ENCODE measurements at regions not wholly inside any gene's neighbourhood (a gene's known extent, or its start where the extent isn't known, plus 50 kb on each side); places are given as distances from the start of the nearest gene placed in this dataset.

- WGBS (ENCODE audit: extremely low coverage, insufficient coverage, insufficient read length) = no CpG with 5 or more reads among the region's 15 CpGs
These were observed 80.7 kb upstream of the CHST15 start for GRCh38 chr10:124174071-124174566.

GRCh38 chr10:124173298-124173900 lies 80.0 kb upstream of the CHST15 start:
- Histone ChIP-seq H3K4me3 (ENCODE audit: low read depth, low read length) (no peak overlapping the region), H3K14ac (ENCODE audit: low read length) (no peak overlapping the region), H3K9me3 (ENCODE audit: insufficient read depth, low read depth, low read length) (peaks cover 3% of the 10 kb centered on the region), H2BK120ac (ENCODE audit: insufficient read depth, low read length, poor library complexity) (no peak overlapping the region), H4K12ac (ENCODE audit: low read depth, low read length) (no peak overlapping the region), H2BK12ac (ENCODE audit: low read length) (no peak overlapping the region), H2AFZ (ENCODE audit: insufficient read depth, low read length, poor library complexity) (no peak overlapping the region), H3K18ac (ENCODE audit: low read length) (no peak overlapping the region), H2BK5ac (ENCODE audit: low read depth, low read length, poor library complexity) (no peak overlapping the region), H3K27ac (ENCODE audit: low read depth, low read length) (no peak overlapping the region), H3K79me1 (ENCODE audit: low read length) (no peaks in the 10 kb centered on the region), H2AK5ac (ENCODE audit: low read length) (no peak overlapping the region), H4K91ac (ENCODE audit: low read depth, low read length) (no peak overlapping the region), H3K4me1 (ENCODE audit: control insufficient read depth in 1 of 2, insufficient read depth in 2 of 2, low read length in 2 of 2) (no peaks in the 10 kb centered on the region), H3K4me2 (ENCODE audit: low read length) (no peak overlapping the region), H3K9ac (ENCODE audit: low read length) (no peak overlapping the region), H3K27me3 (ENCODE audit: insufficient read depth, low read length) (no peaks in the 10 kb centered on the region), H3K4ac (ENCODE audit: low read depth, low read length) (no peak overlapping the region), H3K23ac (ENCODE audit: low read length) (no peak overlapping the region), H3K36me3 (ENCODE audit: control insufficient read depth in 1 of 2, insufficient read depth in 2 of 2, low read length in 2 of 2) (no peaks in the 10 kb centered on the region), H4K8ac (ENCODE audit: low read depth, low read length) (no peak overlapping the region), H3K79me2 (ENCODE audit: control insufficient read depth, insufficient read depth, low read length, poor library complexity) (no peaks in the 10 kb centered on the region)
- DNase-seq = no peak
- no CpG with 5 or more reads among the region's 16 CpGs for WGBS (ENCODE audit: extremely low coverage, insufficient coverage, insufficient read length)

More at GRCh38 chr10:124174071-124174566, 80.7 kb upstream of the CHST15 start:
- Histone ChIP-seq H3K79me1 (ENCODE audit: low read length) (no peaks in the 10 kb centered on the region), H3K4ac (ENCODE audit: low read depth, low read length) (no peak overlapping the region), H4K12ac (ENCODE audit: low read depth, low read length) (no peak overlapping the region), H3K23ac (ENCODE audit: low read length) (no peak overlapping the region), H3K27ac (ENCODE audit: low read depth, low read length) (no peak overlapping the region), H4K8ac (ENCODE audit: low read depth, low read length) (no peak overlapping the region), H3K18ac (ENCODE audit: low read length) (no peak overlapping the region), H3K9me3 (ENCODE audit: insufficient read depth, low read depth, low read length) (peaks cover 3% of the 10 kb centered on the region), H3K9ac (ENCODE audit: low read length) (no peak overlapping the region), H2BK120ac (ENCODE audit: insufficient read depth, low read length, poor library complexity) (no peak overlapping the region), H2BK5ac (ENCODE audit: low read depth, low read length, poor library complexity) (no peak overlapping the region), H2AFZ (ENCODE audit: insufficient read depth, low read length, poor library complexity) (no peak overlapping the region), H3K4me1 (ENCODE audit: control insufficient read depth in 1 of 2, insufficient read depth in 2 of 2, low read length in 2 of 2) (no peaks in the 10 kb centered on the region), H3K4me2 (ENCODE audit: low read length) (no peak overlapping the region), H3K36me3 (ENCODE audit: control insufficient read depth in 1 of 2, insufficient read depth in 2 of 2, low read length in 2 of 2) (no peaks in the 10 kb centered on the region), H2BK12ac (ENCODE audit: low read length) (no peak overlapping the region), H3K27me3 (ENCODE audit: insufficient read depth, low read length) (no peaks in the 10 kb centered on the region), H3K4me3 (ENCODE audit: low read depth, low read length) (no peak overlapping the region), H3K14ac (ENCODE audit: low read length) (no peak overlapping the region), H4K91ac (ENCODE audit: low read depth, low read length) (no peak overlapping the region), H3K79me2 (ENCODE audit: control insufficient read depth, insufficient read depth, low read length, poor library complexity) (no peaks in the 10 kb centered on the region), H2AK5ac (ENCODE audit: low read length) (no peak overlapping the region)
- no peak for DNase-seq

- H3K79me2 ChIP-seq (ENCODE audit: control insufficient read depth, insufficient read depth, low read length, poor library complexity) = no peaks in the 10 kb centered on the region
- H2BK5ac ChIP-seq (ENCODE audit: low read depth, low read length, poor library complexity) = no peak overlapping the region
- no peak overlapping the region for H3K4me2 ChIP-seq (ENCODE audit: low read length)
- H4K91ac ChIP-seq (ENCODE audit: low read depth, low read length) = no peak overlapping the region
- H3K4me1 ChIP-seq (ENCODE audit: control insufficient read depth in 1 of 2, insufficient read depth in 2 of 2, low read length in 2 of 2) = no peaks in the 10 kb centered on the region
- no peak overlapping the region for H3K4ac ChIP-seq (ENCODE audit: low read depth, low read length)
- H2AK5ac ChIP-seq (ENCODE audit: low read length) = no peak overlapping the region
- H4K8ac ChIP-seq (ENCODE audit: low read depth, low read length) = no peak overlapping the region
- no peak for DNase-seq
- no peak overlapping the region for H3K9ac ChIP-seq (ENCODE audit: low read length)
- no peak overlapping the region for H4K12ac ChIP-seq (ENCODE audit: low read depth, low read length)
- no peak overlapping the region for H2AFZ ChIP-seq (ENCODE audit: insufficient read depth, low read length, poor library complexity)
- no peak overlapping the region for H3K14ac ChIP-seq (ENCODE audit: low read length)
- no peaks in the 10 kb centered on the region for H3K36me3 ChIP-seq (ENCODE audit: control insufficient read depth in 1 of 2, insufficient read depth in 2 of 2, low read length in 2 of 2)
- H2BK12ac ChIP-seq (ENCODE audit: low read length) = no peak overlapping the region
- H3K23ac ChIP-seq (ENCODE audit: low read length) = no peak overlapping the region
- H3K79me1 ChIP-seq (ENCODE audit: low read length) = no peaks in the 10 kb centered on the region
- H3K4me3 ChIP-seq (ENCODE audit: low read depth, low read length) = no peak overlapping the region
- no peak overlapping the region for H3K18ac ChIP-seq (ENCODE audit: low read length)
- H3K27me3 ChIP-seq (ENCODE audit: insufficient read depth, low read length) = no peaks in the 10 kb centered on the region
- WGBS (ENCODE audit: extremely low coverage, insufficient coverage, insufficient read length) = no CpG with 5 or more reads among the region's 19 CpGs
- no peak overlapping the region for H3K27ac ChIP-seq (ENCODE audit: low read depth, low read length)
- H2BK120ac ChIP-seq (ENCODE audit: insufficient read depth, low read length, poor library complexity) = no peak overlapping the region
- H3K9me3 ChIP-seq (ENCODE audit: insufficient read depth, low read depth, low read length) = peaks cover 3% of the 10 kb centered on the region
These were observed 79.0 kb upstream of the CHST15 start for GRCh38 chr10:124172181-124172916.

GRCh38 chr10:124171561-124171960 lies 78.2 kb upstream of the CHST15 start:
- no peak overlapping the region for H3K14ac ChIP-seq (ENCODE audit: low read length)
- no CpG with 5 or more reads among the region's 2 CpGs for WGBS (ENCODE audit: extremely low coverage, insufficient coverage, insufficient read length)

More at GRCh38 chr10:124171561-124171960, 78.2 kb upstream of the CHST15 start:
- no peak overlapping the region for H3K27ac ChIP-seq (ENCODE audit: low read depth, low read length)
- no peak overlapping the region for H3K4me2 ChIP-seq (ENCODE audit: low read length)
- no peak overlapping the region for H4K91ac ChIP-seq (ENCODE audit: low read depth, low read length)
- H2BK12ac ChIP-seq (ENCODE audit: low read length) = no peak overlapping the region
- H3K4me1 ChIP-seq (ENCODE audit: control insufficient read depth in 1 of 2, insufficient read depth in 2 of 2, low read length in 2 of 2) = no peaks in the 10 kb centered on the region
- H2BK120ac ChIP-seq (ENCODE audit: insufficient read depth, low read length, poor library complexity) = no peak overlapping the region
- H2AFZ ChIP-seq (ENCODE audit: insufficient read depth, low read length, poor library complexity) = no peak overlapping the region
- no peak overlapping the region for H4K8ac ChIP-seq (ENCODE audit: low read depth, low read length)
- no peaks in the 10 kb centered on the region for H3K79me1 ChIP-seq (ENCODE audit: low read length)
- no peak overlapping the region for H3K4me3 ChIP-seq (ENCODE audit: low read depth, low read length)
- H3K9me3 ChIP-seq (ENCODE audit: insufficient read depth, low read depth, low read length) = peaks cover 3% of the 10 kb centered on the region
- no peak overlapping the region for H3K9ac ChIP-seq (ENCODE audit: low read length)
- H3K23ac ChIP-seq (ENCODE audit: low read length) = no peak overlapping the region
- no peak overlapping the region for H2BK5ac ChIP-seq (ENCODE audit: low read depth, low read length, poor library complexity)
- H3K18ac ChIP-seq (ENCODE audit: low read length) = no peak overlapping the region
- H3K36me3 ChIP-seq (ENCODE audit: control insufficient read depth in 1 of 2, insufficient read depth in 2 of 2, low read length in 2 of 2) = no peaks in the 10 kb centered on the region
- no peak overlapping the region for H3K4ac ChIP-seq (ENCODE audit: low read depth, low read length)
- DNase-seq = no peak
- no peak overlapping the region for H2AK5ac ChIP-seq (ENCODE audit: low read length)
- H3K79me2 ChIP-seq (ENCODE audit: control insufficient read depth, insufficient read depth, low read length, poor library complexity) = no peaks in the 10 kb centered on the region
- H3K27me3 ChIP-seq (ENCODE audit: insufficient read depth, low read length) = no peaks in the 10 kb centered on the region
- no peak overlapping the region for H4K12ac ChIP-seq (ENCODE audit: low read depth, low read length)
